HG02885 (cell line): ENCODE measurements at regions not wholly inside any gene's neighbourhood (a gene's known extent, or its start where the extent isn't known, plus 50 kb on each side); places are given as distances from the start of the nearest gene placed in this dataset.

Source experiments
- ATAC-seq: cut with Tn5 transposase; IDR thresholded peaks from one replicate; pipeline ENCODE4 v1.9.1; 2021; ENCODE audit warnings: mild to moderate bottlenecking; ENCODE audit not compliant: unreplicated experiment, poor library complexity

DNA sequence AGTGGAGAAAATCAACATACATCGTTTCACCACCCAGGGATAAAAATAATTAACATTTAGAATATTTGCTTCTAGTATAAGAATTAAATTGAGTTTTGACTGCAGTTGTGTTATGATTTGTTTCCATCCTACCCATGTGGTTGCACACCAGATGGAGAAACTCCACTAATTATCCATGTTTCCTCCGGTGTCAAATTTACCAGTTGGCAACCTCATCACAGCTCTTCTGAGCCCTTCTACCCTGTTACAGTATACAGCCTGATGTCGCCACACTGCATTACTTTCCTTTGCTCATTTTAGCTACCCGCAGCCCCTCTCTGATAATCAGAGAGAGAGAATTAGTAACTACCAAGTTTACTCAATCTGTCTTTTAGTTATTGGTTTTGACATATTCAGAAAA is 411.2 kb downstream of the DTHD1 start:
- ATAC-seq: no peak

- ATAC-seq: no peak
These were observed 420.8 kb downstream of the DTHD1 start for GRCh38 chr4:36702245-36702644.

- ATAC-seq: no peak
These were observed 422.9 kb downstream of the DTHD1 start for GRCh38 chr4:36704289-36704688.

GRCh38 chr4:36709991-36710390 is 428.6 kb downstream of the DTHD1 start:
- no peak for ATAC-seq

DNA sequence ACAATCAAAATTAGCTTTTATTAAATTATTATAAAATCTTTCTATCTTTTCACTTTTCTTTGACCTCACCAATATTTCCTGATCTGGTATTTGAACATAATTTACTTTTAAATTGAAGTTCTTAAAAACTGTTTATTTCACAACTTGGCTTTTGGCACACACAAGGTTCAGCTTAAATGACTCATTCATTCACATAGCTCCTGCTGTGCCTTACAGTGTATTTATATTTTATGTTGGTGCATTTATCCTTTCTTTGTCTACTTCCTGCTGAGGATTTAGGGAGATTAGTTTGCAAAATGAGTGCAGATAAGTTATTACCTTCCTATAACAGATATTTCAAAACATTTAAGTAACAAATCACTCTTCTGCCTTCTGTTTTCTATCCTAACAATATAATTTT is 430.6 kb downstream of the DTHD1 start:
- ATAC-seq: no peak

GRCh38 chr4:36716874-36717273 is 435.5 kb downstream of the DTHD1 start:
- ATAC-seq: no peak

GRCh38 chr4:36719425-36719824 is 438.0 kb downstream of the DTHD1 start:
- ATAC-seq: no peak

DNA sequence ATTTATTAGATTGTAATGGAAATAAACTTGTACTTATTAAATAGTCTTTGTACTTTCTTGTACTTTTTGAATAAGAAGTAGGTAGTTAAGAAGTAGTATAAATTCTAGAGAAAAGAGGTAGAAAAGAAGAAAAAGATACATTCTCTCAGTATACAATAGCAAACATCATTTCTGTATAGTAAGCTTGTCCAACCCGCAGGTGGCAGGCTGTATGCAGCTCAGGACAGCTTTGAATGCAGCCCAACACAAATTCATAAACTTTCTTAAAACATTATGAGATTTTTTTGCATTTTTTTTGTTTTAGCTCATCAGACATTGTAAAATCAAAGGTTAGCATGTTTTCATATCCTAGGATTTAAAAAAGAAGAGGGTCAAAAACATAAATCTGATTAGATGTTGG is 441.6 kb downstream of the DTHD1 start:
- no peak for ATAC-seq

- no peak for ATAC-seq
These were observed 452.9 kb downstream of the DTHD1 start for GRCh38 chr4:36734334-36734733.

- no peak for ATAC-seq
These were observed 456.3 kb downstream of the DTHD1 start for GRCh38 chr4:36737691-36738090.

DNA sequence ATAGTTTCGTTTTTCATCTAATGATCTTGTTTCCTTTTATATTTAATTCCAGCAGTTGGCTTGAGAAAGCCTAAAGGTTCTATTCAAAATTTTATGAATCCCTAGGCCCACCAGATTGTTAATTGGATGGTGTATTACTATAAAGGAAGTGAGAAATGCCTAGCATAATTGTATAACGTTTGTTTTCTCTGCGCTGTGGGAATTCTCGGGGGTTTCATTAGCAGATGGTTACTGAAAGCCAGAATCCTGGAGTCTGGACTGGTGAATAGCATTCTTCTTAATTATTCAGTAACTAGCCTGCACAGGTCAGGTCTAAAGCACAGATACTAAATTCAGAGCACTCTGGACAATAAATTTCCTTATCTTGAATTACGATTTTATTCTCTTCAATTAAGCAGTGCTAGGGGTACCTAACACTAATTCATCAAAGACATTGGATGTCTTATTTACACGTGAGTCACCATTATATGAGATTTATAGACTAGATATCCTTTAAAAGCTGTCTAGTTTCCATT is 459.4 kb downstream of the DTHD1 start:
- no peak for ATAC-seq

GRCh38 chr4:36747277-36748129 is 466.1 kb downstream of the DTHD1 start:
- no peak for ATAC-seq

GRCh38 chr4:36753048-36753447 is 471.6 kb downstream of the DTHD1 start:
- ATAC-seq: no peak

- ATAC-seq: no peak
These were observed 476.3 kb downstream of the DTHD1 start for GRCh38 chr4:36757580-36758311.

DNA sequence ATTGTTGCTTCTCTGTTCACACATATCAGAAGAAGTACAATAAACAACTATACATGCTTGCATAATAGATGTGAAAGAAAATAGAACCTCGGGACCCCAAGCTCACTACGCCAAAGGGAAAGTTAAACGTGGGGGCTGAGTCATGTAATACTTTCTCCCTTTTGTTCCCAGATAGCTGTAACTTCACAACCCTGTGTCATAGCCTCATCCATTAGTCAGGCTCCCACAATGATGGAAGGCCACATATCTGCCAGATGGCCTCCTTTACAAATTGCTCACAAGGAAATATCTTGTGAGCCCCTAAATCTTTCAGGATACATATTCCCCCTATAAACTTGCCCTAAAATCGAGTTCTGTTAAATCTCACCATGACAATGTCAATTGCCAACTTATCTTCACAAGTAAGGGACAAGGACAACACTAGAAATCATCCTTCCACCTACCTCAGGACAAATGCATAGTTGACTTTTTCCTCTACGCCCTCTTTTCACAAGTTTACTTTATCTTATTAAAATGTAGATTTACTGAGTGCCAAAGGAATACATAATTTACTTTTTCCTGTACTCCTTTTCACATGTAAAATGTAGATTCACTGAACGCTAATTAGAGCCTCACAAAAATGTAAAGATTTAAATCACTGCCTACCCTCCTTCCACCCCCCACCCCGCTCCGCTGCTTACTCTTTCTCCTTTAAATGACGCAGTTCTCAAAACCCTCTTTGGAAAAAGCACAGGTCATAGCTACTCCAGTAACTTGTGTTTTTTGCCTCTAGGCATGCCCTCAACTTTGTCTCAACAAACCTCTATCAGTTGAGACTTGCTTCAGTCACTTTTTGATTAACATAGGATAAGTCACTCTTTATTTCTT is 477.1 kb downstream of the DTHD1 start:
- no peak for ATAC-seq

DNA sequence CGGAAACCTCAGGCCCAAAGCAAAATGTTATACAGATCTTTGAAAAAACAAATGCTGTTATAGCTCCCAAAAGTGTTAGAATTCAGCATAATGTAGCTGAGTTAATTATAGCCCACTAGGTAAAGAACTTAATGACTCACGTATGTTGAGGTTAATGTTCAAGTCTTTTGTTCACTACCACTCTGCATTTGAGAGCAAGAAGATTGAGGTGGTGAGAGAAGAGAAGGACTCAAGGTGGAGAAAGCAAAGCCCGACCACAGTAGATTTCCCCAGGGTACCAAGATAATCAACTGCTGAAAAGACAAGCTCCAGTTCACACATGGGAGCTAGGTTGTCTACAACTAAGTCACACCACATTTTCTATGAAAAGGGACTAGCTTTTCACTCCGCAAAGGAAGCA is 480.2 kb downstream of the DTHD1 start:
- ATAC-seq: no peak

GRCh38 chr4:36763814-36764213 is 480.7 kb upstream of the NWD2 start:
- ATAC-seq: no peak

GRCh38 chr4:36767596-36767995 is 476.9 kb upstream of the NWD2 start:
- ATAC-seq: no peak

- ATAC-seq: peak; percentile 36
These were observed 473.0 kb upstream of the NWD2 start for GRCh38 chr4:36771411-36772153.

- peak; percentile 32 for ATAC-seq
These were observed 472.4 kb upstream of the NWD2 start for GRCh38 chr4:36772154-36772516.
